GM21381 (cell line): ENCODE measurements at regions not wholly inside any gene's neighbourhood (a gene's known extent, or its start where the extent isn't known, plus 50 kb on each side); places are given as distances from the start of the nearest gene placed in this dataset.

ENCODE experiments used
- ATAC-seq: cut with Tn5 transposase; IDR thresholded peaks from one replicate; pipeline ENCODE4 v1.9.1; 2021; ENCODE audit warnings: mild to moderate bottlenecking, moderate library complexity; ENCODE audit not compliant: unreplicated experiment

GRCh38 chr3:154584974-154585373, 155.0 kb upstream of the GPR149 start:
- no peak for ATAC-seq

- ATAC-seq: no peak
These were observed 154.1 kb upstream of the GPR149 start for GRCh38 chr3:154584041-154584440.

GRCh38 chr3:154583086-154583634, 153.2 kb upstream of the GPR149 start:
- ATAC-seq: no peak

- ATAC-seq: no peak
These were observed 152.5 kb upstream of the GPR149 start for GRCh38 chr3:154582501-154582900.

- ATAC-seq: no peak
These were observed 141.7 kb upstream of the GPR149 start for GRCh38 chr3:154571553-154572226.

GRCh38 chr3:154568064-154568463, 138.1 kb upstream of the GPR149 start:
- ATAC-seq: no peak

- no peak for ATAC-seq
These were observed 129.6 kb upstream of the GPR149 start for GRCh38 chr3:154559623-154560022.

GRCh38 chr3:154552338-154552737, 122.3 kb upstream of the GPR149 start:
- no peak for ATAC-seq

GRCh38 chr3:154549391-154549790, 119.4 kb upstream of the GPR149 start:
- no peak for ATAC-seq

GRCh38 chr3:154548341-154548740, 118.4 kb upstream of the GPR149 start:
- ATAC-seq: no peak

GRCh38 chr3:154542837-154543236, 112.8 kb upstream of the GPR149 start:
- ATAC-seq: no peak

- ATAC-seq: no peak
These were observed 111.1 kb upstream of the GPR149 start for GRCh38 chr3:154540950-154541604.

- ATAC-seq: no peak
These were observed 108.8 kb upstream of the GPR149 start for GRCh38 chr3:154538566-154539360.

- no peak for ATAC-seq
These were observed 106.8 kb upstream of the GPR149 start for GRCh38 chr3:154536751-154537150.

- no peak for ATAC-seq
These were observed 92.1 kb upstream of the GPR149 start for GRCh38 chr3:154522036-154522602.

- ATAC-seq: no peak
These were observed 87.4 kb upstream of the GPR149 start for GRCh38 chr3:154517404-154517803.

GRCh38 chr3:154515921-154516320, 85.9 kb upstream of the GPR149 start:
- ATAC-seq: no peak

- no peak for ATAC-seq
These were observed 80.8 kb upstream of the GPR149 start for GRCh38 chr3:154510780-154511179.

- no peak for ATAC-seq
These were observed 77.7 kb upstream of the GPR149 start for GRCh38 chr3:154507727-154508126.

GRCh38 chr3:154496978-154497377, 67.0 kb upstream of the GPR149 start:
- no peak for ATAC-seq

GRCh38 chr3:154496540-154496939, 66.5 kb upstream of the GPR149 start:
- no peak for ATAC-seq
